VCaP (cell line): ENCODE measurements at regions not wholly inside any gene's neighbourhood (a gene's known extent, or its start where the extent isn't known, plus 50 kb on each side); places are given as distances from the start of the nearest gene placed in this dataset.

Experiments
- H3K27ac ChIP-seq: fragments of 450-650 bp; 2 replicates; pipeline ENCODE4 v1.5.1; 2017
- TF ChIP-seq, protein P1 (sequence below): fragments of 450-650 bp; conservative IDR thresholded peaks from 2 replicates; pipeline ENCODE4 v1.5.1; 2017; ENCODE audit warnings: mild to moderate bottlenecking, moderate library complexity

DNA sequence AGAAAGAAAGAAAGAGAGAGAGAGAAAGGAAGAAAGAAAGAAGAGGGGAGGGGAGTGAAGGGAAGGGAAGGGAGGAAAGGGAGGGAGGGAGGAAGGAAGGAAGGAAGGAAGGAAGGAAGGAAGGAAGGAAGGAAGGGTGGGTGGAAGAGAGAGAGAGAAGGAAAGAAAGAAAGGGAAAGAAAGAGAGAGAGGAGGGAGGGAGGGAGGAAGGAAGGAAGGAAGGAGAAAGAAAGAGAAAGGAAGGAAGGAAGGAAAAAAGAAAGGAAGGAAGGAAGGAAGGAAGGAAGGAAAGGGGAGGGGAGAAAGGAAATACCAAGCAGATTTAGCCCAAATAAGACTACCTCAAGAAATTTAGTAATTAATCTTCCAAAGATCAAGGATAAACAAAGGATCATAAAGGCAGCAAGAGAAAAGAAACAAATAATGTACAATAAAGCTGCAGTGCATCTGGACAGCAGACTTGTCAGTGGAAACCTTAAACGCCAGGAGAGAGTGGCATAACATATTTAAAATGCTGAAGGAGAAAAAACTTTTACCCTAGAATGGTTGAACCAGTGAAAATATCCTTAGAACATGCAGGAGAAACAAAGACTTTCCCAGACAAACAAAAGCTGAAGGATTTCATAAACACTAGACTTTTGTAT lies 427.6 kb downstream of the TBL1XR1 start:
- TF ChIP-seq, protein P1, sequence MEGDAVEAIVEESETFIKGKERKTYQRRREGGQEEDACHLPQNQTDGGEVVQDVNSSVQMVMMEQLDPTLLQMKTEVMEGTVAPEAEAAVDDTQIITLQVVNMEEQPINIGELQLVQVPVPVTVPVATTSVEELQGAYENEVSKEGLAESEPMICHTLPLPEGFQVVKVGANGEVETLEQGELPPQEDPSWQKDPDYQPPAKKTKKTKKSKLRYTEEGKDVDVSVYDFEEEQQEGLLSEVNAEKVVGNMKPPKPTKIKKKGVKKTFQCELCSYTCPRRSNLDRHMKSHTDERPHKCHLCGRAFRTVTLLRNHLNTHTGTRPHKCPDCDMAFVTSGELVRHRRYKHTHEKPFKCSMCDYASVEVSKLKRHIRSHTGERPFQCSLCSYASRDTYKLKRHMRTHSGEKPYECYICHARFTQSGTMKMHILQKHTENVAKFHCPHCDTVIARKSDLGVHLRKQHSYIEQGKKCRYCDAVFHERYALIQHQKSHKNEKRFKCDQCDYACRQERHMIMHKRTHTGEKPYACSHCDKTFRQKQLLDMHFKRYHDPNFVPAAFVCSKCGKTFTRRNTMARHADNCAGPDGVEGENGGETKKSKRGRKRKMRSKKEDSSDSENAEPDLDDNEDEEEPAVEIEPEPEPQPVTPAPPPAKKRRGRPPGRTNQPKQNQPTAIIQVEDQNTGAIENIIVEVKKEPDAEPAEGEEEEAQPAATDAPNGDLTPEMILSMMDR = no peak
- H3K27ac ChIP-seq = no peak overlapping the region

DNA sequence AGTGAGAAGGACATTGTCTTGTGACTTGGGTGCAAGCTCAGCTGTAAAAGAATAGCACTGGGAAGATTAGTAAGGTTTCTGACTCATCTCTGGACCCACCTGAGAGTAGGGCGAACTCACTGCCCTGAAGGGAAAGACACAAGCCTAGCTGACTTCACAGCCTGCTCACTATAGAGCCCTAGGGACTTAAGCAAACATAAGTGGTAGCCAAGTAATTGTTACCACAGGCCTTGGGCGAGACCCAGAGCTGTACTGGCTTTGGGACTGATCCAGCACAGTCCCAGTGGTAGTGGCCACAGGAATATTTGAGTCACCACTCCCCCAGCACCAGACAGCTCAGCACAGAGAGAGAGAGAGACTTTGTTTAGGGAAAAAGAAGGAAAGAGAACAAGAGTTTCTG lies 429.9 kb downstream of the TBL1XR1 start:
- H3K27ac ChIP-seq = no peak overlapping the region
- TF ChIP-seq, protein P1 = no peak

DNA sequence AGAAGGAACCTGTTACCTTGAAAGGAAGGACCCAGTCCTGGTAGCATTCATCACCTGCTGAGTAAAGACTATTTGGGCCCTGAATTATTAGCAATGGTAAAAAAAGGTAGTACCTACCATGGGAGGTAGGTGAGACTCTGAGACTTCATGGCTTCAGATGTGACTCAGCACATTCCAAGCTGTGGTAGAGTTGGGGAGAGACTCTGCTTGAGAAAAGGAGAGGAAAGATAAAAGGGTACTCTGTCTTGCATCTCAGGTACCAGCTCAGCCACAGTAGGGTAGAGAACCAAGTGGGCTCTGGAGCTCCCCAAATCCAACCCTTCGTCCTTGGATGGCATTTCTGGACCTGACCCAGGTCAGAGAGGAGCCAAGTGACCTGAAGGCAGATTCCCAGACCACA lies 430.4 kb downstream of the TBL1XR1 start:
- TF ChIP-seq, protein P1 = no peak

DNA sequence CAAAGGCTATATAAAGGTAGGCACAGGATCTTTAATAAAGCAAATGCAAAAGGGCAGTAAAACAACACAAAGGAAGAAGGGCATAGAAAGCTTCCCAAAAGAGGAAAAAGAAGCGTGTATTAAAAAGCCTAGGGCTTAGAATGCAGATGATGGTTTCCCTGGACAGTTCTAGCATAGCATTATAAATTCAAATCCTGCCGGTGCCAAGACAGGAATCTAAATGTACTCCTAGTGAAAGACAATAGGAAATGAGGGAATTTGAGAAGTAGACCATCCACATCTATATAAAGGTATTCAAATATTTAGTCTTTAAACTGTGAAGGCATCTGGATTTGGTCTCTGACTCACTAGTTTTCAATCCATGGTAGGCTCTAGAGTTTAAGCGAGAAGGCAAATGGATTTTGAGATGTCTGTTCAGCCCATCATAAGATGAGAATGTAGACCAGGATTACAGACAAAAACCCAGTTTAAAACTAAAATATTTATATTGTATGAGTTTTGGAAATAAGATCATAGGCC lies 431.8 kb downstream of the TBL1XR1 start:
- H3K27ac ChIP-seq = no peak overlapping the region
- TF ChIP-seq, protein P1 = no peak

More for the DNA sequence above, 430.4 kb downstream of the TBL1XR1 start:
- H3K27ac ChIP-seq = no peak overlapping the region

DNA sequence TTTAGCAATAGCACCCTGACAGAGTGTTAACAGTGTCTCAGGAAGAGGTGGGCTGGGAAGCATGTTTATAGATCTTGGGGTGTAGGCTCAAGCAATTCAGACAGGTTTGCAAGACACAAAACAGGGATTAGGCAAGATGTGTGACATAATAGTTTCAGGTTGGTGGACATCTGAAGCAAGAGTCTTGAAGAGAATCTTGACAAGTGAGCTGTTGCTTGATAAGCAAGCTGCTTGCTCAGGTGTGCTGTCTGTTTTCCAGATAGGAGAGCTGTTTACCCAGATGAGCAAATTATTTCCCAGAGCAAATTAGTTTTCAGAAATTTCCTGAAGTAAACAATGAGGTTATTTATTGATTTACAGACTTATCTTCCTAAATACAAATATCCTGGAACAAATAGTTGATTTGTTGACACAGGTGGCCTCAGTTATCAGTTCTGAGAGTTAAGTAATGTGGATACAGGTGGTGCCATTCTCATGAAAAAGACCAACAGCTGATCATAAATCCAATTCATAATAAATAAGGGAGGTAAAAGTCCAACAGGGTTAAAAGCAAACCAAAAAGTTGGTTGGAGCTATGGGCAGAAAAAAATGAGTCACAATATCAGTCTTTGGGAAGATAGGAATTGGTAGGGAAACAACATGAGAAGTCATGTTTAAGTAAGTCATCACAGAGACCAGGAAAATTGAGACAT lies 437.3 kb downstream of the TBL1XR1 start:
- TF ChIP-seq, protein P1 = no peak
- H3K27ac ChIP-seq = peak overlapping the region; percentile 44; the same call in 1 of the 2 replicates

DNA sequence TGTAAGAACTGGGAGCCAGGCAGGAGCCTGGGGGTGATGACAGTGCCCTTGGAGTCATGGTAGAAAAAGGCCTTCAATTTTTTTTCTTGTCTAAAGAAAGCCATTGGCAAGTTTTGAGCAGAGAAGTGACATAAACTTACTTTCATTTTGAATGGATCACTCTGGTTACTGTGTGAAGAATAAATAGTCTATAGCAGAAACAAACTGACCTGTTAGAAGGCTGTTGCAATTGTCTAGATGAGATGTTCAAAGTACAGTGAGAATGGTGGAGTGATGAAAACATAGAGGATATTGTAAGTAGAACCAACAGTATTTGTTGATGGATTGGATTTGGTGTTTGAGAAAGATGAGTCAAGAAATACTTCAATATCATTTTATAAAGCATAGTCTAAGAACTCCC lies 439.9 kb downstream of the TBL1XR1 start:
- H3K27ac ChIP-seq = no peak overlapping the region
- TF ChIP-seq, protein P1 = no peak

DNA sequence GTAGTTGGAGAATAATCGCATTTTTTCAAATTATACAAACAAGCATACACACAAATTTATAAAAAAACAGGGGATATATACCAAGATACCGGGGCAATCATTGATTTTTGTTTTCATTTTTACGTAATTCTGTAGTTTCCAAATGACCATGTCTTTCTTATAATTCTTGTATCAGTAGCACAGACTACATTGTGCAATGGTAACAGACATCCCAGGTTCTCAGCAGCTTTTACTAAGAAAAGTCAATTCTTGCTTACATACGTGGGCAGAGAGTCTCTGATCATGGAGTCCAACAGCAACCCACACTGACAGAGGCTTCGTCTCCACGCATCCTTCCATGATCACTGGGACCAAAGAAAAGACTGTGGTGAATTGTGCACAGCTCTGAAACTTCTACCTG lies 441.3 kb downstream of the TBL1XR1 start:
- H3K27ac ChIP-seq = no peak overlapping the region
- TF ChIP-seq, protein P1 = no peak
